GM21528 (cell line): ENCODE measurements at regions not wholly inside any gene's neighbourhood (a gene's known extent, or its start where the extent isn't known, plus 50 kb on each side); places are given as distances from the start of the nearest gene placed in this dataset.
"Not testable (repeated sequence)": the region's sequence is repeated elsewhere in the genome, so short reads cannot be mapped to it uniquely, and the experiment has no call there.

Experiments
- ATAC-seq: cut with Tn5 transposase; IDR thresholded peaks from one replicate; pipeline ENCODE4 v1.9.1; 2021; ENCODE audit warnings: mild to moderate bottlenecking, moderate library complexity; ENCODE audit not compliant: unreplicated experiment, low FRiP score

- ATAC-seq = no peak
These were observed 612.6 kb upstream of the CITED2 start for GRCh38 chr6:139987091-139987490.

DNA sequence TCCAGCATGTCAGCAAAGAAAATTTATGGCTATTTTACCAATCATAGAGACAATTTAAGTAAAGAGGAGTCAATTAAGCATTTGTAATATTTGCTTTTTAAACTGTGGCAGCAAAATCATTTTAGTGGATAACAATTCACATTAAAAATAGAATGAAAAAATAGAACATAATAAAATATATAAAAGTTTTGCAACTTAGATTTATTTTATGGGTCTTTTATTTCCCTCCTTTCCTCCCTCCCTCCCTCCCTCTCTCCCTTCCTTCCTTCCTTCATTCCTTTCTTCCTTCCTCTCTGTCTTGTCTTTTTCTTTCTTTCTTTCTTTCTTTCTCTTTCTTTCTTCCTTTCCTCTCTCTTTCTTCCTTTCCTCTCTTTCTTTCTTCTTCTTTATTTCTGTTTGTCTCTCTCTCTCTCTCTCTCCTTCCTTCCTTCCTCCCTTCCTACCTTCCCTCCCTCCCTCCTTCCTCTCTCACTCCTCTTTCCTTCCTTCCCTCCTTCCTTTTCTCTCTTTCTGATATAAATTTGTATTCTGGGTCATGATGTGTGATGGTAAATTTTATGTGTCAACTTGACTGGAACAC lies 610.9 kb upstream of the CITED2 start:
- ATAC-seq = no peak

DNA sequence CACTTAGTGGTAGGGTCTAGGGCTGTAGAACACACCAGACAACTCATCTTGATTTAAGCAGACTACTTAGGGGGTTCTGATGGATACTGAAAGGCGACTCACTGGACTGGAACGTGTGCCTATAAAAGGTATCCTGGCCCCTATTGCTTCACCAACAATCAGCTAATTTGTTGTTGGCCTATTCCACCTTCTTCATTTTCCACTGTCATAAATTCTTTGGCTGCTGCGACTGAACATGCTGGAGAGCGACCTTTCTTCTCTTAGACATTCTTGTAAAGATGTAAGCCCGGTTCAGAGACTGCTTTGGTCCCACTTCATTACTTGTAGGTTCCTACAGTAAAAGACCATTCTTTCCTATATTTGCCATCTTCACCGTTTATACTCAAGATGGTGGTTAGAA lies 609.9 kb upstream of the CITED2 start:
- ATAC-seq = no peak

GRCh38 chr6:139983555-139984276 lies 609.3 kb upstream of the CITED2 start:
- ATAC-seq = no peak

DNA sequence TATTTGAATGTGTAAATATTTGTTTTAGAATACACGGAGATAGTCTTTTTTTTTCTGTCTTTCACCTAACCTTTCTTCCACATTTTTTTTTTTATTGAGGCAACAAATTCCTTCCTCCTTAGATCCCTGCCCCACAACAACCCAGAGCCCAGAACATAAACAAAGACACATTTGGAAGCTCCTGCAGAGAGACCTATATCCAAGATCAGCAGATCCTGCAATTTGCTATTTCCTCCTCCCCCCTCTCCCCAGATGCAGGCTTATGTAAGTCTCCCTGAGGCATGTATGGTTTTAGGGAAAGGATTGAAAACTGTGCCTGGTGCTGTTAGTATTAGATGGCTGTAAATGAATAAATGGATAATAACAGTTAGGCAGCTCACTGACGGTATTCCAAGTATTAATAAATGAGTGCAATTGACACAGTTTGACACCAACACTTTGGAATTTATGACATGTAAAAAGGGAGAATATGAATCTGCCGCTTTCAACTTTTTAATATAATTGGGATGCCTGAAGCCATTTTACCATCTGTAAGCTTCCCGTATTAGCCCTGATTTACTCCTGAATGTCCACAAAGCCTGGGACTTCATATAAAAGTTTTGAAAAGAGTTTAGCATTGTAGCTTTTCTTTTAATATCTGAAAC lies 608.3 kb upstream of the CITED2 start:
- no peak for ATAC-seq

DNA sequence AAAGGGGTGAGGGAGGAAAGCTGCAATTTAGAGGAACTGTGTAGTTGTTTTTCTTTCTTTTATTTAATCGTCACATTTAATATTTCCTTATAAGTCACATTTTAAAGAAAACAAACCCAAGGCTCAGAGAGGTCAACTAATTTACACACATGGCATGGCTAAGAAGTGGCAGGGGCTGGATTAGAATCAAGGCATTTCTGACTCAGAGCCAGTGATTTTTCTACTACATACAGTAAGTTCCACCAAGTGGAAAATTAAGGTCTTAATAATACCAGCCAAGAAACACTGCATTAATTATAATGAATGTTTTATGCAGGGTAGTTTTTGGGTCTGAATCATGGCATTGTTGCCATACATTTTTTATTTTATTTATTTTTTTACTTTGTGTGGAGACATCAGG lies 607.7 kb upstream of the CITED2 start:
- ATAC-seq = no peak

DNA sequence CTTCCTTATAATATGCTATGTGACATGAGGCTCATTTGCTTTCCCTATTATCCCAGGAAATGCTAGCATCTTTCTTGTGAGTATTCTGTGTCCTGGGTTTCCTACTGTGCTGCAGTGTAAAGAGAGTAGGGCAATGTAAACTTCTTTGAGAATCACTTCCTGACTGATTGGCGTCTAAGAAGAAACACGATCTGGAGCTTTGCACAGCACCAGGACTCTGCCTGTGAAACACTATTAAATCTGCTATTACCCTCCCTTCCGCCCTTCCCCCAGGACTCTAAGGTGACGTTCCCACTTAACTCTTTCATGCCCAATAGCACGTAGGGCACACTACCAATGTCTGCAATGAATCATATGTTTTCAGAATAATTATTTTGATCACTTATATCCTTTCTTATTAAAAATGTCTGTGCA lies 607.3 kb upstream of the CITED2 start:
- ATAC-seq = no peak

- ATAC-seq = no peak
These were observed 606.7 kb upstream of the CITED2 start for GRCh38 chr6:139981066-139981624.

DNA sequence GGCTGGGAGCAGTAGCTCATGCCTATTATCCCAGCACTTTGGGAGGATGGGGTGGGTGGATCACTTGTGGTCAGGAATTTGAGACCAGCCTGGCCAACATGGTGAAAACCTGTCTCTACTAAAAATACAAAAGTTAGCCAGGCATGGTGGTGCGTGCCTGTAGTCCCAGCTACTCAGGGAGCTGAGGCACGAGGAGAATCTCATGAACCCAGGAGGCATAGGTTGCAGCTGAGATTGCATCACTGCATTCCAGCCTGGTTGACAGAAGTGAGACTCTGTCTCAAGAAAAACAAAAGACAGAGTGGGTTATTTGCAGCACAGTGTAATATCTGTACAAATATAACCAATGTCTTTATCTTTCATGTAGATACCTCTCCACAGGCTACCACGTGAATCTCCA lies 606.2 kb upstream of the CITED2 start:
- not testable (repeated sequence) for ATAC-seq

- no peak for ATAC-seq
These were observed 604.7 kb upstream of the CITED2 start for GRCh38 chr6:139979021-139979725.

DNA sequence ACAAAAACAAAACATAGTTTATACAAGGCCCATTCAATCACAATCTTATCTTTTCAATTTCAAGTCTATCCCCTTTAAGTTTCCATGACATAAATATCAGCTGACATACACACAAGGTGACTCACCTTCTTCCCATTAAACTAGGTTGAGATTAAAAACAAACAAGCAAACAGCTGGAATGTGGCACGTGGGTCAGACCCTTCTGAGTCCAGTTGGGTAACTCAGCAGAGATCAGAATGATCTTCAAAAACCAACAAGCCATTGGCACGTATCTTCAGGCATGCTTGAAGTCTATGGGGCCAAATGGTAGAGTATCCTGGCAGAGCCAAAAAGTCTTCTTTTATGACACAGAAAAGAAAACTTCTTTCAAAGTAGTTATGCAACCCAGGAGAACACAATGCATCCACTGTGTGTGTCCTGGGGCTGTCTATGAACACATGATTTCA lies 603.5 kb upstream of the CITED2 start:
- ATAC-seq = no peak

DNA sequence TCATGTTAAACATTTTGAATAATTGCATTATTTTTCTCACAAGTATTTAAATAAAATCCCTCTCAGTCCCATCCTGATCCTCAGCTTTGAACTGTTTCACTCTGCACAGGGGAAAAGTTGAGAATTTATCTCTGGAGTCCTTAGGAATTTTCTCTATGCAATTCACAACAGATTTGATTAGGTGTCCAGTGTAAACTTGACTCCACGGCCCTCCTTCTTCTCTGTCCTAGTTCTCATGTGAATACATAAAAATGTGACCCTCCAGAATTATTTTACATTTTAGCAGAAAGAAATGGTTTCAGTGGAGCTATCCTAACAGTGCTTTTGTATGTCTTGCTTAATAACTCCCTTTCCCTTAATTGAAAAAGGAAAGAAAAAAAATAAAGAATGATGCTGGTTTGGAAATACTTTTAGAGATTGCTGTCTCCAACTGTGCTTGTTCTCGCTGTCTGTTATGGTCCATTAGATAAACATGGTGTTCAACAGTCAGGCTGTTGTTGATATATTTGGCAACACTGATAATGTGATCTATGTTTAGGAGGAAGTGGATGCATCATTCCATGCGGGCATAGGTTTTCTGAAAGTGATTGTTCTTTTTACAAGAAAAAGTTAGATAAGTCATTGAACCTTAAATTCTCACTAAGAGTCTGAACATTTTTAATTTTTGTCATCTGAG lies 599.4 kb upstream of the CITED2 start:
- ATAC-seq = no peak

DNA sequence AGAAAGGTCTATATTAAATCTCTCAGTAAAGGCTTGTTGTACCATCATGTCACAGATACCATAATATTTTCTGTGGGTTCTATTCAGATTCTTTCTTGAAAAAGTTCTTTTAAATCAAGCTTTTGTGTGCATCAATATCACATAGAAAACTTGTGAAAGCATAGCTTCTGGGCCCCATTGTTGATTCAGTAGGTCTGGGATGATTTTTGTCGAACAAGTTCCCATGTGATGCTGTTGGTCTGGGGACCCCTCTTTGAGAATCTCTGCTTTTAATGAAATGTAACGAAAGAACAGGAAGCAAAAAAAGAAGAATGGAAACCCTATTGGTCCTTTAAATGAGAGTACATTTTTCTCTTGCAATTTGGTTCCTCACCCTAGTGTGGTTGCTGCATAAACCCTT lies 597.7 kb upstream of the CITED2 start:
- ATAC-seq = no peak

DNA sequence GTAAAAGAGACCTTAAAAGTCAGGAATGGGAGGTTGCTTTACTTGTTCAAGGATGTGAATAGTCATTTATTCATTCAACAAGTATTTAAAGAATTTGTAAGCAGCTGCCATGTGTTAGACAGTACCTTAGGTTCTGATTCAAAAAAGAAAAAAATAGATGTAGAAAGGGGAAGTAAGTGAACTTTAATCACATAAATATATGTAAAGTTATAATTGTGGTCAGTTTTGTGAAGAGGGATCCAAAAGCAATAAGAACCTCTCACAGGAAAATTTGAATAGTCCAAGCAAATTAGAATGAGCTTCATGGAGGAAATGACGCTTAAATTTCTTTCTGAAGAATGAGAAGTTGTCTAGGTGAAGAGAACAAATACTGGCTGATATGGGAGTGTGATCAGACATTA lies 596.1 kb upstream of the CITED2 start:
- no peak for ATAC-seq

DNA sequence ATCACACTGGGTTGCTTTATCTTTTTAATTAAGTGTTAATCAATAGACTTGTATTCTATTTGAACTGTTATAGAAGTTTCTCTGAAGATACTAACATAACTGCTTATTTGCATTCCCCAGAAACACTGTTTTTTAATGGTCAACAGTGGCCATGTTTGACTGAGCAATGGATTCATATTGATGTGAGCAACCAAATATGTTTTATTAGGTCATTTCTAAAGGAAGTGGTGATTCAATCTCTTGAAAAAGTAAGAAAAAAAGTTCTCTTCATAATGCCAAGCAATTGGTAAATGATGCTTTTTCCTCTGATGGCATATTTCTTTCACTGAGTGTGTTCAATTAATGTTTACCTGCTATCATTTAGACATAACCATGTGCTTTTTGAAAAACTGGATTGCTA lies 593.0 kb upstream of the CITED2 start:
- ATAC-seq = no peak

DNA sequence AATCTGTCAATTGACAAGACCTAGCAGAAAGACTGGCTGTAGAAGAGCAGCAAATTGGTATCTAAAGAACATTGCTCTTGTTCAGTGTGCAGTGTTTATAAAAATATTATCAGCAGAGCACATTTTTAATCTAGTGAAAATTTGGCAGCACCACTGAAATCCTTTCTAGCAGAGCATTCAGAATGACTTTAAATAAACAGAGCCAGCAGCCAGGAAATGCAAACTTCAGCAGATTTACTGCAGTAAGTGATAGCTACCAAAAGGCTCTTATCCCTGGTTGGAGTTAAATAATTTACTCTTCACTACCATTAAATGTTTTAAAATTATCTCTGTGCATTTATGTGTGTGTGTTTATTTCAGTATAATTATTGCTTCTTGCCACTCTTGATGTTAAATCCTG lies 590.9 kb upstream of the CITED2 start:
- no peak for ATAC-seq

GRCh38 chr6:139964737-139965136 lies 590.3 kb upstream of the CITED2 start:
- ATAC-seq = no peak

DNA sequence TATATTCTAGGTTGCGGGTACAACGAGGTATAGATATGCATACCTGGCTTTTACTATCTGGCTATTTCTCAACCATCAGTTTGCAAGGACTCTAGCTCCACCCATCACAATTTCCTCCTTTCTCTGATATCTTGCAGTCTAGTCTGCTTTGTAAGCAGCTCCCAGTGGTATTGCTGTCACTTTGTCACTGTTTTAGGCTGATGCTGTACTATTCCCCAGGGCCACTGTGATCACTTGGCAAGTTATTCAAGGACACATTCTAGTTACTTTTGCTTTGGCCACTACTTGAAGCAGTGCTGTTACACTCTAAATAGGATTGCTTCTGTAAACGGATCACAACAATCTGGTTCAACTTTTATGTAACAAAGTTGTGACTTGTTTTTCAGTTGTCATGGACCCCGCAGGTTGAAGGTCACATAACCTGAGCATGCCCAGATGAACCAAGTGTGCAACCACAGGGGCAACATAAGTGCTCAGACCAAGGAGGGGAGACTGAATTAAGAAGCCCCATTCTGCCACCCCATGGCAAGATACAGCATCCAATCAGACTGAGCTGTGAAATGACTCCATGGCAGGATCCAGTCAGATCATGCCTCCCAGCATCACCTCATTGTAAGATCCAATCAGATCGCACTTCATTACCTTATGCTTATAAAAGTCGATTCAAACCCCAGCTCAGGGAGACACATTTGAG lies 588.4 kb upstream of the CITED2 start:
- ATAC-seq = no peak

DNA sequence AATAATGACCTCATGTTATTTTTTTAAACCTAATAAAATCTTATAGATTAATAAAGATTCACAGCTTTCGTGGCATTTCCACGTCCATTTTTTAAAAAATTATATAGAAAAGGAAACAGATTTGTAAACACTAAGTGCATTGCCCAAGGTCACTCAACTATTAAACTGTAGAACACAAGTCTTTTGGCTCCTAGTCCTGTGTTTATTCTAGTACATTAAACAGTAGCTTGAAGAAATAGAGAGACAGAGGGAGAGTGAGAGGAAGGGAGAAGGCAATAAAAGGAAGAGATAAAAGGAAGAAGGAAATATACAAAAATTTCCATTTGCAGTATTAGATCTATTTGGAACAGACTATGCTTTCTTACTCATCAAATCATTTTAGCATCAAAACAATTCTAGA lies 586.7 kb upstream of the CITED2 start:
- ATAC-seq = no peak

GRCh38 chr6:139960671-139961070 lies 586.2 kb upstream of the CITED2 start:
- no peak for ATAC-seq
